Activated CD4-positive, alpha-beta T cell treated with anti-CD3 and anti-CD28 coated beads, Interleukin-2, Interleukin-4, amounts not matched to agents 100 ng/mL and 50 ng/mL, durations not matched to agents 16 hours and 8 hours (primary cell): ENCODE measurements at regions not wholly inside any gene's neighbourhood (a gene's known extent, or its start where the extent isn't known, plus 50 kb on each side); places are given as distances from the start of the nearest gene placed in this dataset.
"Not testable (repeated sequence)": the region's sequence is repeated elsewhere in the genome, so short reads cannot be mapped to it uniquely, and the experiment has no call there.

Experiments used
- DNase-seq: peaks from one replicate; pipeline ENCODE4 v3.0.0-alpha.2; 2020; ENCODE audit warnings: low spot score

DNA sequence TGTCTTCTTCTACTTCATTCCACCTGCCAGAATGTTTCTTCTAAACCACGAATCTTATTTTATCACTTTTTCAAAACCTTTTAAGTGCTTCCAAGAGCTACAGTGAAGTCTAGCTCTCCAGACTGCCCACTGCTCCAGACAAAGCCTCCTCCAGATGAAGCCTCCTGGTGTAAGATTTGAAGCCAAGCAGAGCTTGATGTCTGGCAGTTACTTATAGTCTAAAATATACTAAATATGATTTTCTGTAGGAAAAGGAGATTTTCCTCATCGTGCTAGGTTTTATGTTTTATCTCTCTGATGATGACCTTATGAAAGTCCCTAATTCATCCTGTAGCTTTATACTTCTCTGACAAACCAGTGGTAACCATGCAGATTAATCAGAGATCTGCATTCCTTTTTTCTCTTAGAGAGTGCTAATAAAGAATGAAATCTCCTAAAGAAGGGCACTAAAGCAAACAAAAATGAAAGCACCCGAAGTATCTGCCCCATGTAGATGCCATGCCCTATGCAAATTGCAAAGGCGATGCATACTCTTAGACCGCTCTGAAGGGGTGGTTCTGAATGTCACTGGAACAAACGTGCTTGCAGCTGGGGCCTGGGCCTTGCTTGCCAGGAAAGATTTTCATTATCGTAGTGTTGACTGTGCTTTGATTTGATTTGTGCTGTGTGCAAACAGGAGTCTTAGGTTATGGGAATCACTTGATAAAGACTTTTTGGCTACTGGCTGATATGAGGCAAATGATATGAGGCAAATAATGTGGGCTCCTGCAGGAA, 314.2 kb downstream of the PID1 start:
- DNase-seq, result no peak

DNA sequence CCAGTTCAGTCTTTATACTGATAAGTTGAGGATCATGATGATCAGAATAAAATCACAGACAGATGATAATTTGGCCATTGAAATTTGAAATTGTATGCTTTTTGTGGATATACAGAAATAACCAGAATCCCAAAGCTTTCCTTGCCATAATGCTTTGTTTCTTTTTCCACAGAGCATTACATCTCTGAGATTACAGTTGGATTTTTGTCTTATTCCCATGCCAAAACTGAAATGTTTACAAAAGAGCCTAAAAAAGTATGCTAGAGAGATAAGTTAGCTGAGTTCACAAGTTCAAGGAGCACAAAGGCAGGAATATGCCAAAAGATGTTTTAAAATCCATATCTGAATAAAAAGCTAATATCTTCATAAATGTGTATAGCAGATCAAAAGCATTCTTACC, 321.3 kb downstream of the PID1 start:
- DNase-seq, result no peak

DNA sequence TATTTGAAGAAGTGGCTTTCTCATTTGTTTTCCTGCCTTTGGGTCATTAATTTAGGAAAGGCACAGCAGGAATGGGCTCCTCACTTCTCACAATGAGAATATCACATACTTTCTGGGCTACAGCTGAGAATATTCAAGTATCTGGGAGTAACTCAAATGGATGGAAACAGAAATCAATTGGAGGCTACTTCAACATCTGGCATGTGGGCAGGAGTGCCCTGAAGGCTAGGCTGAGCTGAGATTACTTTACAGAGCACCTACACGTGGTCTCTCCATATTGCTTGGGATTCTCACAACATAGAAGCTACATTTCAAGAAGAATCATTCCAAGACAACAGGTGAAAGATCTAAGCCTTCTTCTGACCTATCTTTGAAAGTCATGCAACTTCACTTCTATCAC, 325.4 kb downstream of the PID1 start:
- no peak for DNase-seq

DNA sequence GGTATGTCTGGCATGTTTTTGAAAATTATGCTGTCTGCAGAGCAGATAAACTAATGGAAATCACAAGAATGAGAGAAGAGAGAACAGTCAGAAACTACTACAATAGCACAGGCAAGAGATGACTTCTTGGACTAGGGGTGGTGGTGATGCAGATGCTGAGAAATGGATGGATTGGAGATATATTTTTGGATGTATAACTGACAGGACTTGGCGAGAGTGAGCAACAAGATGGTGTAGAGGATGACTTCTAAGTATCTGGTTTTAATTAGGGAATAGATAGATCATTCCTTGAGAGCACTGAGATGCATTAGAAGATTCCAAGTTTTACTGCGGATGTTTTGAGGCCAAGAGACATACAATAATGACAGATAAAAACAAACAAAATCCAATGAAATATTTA, 328.2 kb downstream of the PID1 start:
- DNase-seq, result no peak

DNA sequence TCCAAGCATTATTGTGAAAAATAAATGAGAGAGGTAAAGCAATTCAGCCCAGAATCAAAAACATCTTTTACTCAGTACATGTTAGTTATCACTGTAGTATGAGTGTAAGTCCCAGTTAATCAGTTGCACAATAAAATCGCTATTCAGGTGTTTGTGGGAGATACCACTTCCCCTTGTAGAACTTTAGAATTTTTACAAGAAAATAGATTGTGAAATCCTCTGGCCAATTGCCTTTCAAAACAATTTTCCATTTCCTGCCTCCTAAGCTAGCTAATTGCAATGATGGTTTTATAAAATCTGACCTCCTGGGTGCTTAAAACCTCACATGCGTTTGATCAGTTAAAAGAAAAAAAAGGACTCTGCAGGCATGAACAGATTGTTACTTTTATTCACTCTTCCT, 332.5 kb downstream of the PID1 start:
- DNase-seq, result no peak

DNA sequence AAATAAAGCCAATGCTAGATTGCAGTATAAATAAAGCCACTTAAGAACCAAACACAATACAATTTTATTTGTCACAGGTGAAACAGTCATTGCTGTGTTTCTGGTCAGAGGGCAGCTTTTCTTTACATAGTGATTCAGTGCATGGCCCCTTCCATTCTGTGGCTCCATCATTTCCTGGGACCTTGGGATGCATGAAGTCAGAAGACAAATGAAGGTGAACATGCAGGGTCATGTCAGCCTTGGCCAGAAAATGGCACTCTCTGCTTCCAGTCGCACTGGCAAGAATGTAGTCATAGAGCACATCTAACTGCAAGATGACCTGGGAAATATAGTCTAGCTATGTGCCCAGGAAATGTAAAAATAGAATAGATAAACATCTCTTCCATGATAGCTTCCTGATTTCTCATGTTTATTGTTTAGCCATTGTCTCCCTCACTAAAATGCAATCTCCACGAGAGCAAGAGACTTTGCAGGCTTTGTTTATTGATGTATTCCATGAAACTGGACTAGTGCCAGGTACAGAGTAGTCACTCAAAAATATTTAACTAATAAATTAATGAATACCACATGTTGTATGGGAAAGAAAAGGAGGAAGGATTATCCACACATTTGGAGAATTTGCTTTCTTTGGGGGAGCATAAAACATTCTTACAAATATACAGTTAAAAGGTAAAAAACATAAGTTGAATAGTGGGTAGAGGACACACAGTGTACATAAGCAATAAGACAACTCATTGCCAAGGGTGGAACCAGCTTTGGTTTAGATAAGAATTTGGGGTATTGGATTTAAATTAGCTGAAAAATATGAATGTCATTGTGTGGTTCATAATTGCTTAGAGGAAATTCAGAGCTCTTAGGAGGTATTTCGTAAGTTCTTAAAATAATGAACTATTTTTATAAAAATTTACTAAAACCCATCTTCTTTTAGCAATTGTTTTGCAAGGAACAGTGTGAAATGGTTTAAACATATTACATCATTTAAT, 343.8 kb downstream of the PID1 start:
- DNase-seq, result no peak

DNA sequence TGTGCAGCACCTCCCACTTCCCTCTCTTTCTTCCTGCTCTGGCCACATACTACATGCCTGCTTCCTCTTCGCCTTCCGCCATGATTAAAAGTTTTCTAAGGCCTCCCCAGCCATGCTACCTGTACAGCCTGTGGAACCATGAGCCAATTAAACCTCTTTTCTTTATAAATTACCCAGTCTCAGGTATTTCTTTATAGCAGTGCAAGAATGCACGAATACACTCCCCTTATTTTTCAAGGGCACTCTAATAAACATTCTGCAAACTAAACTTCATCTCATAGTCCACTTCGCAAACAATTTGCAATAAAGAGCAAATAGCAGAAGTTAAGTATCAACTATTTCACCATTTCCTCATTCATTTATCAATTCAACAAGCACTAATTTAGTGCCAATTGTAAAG, 351.3 kb downstream of the PID1 start:
- DNase-seq, result no peak

DNA sequence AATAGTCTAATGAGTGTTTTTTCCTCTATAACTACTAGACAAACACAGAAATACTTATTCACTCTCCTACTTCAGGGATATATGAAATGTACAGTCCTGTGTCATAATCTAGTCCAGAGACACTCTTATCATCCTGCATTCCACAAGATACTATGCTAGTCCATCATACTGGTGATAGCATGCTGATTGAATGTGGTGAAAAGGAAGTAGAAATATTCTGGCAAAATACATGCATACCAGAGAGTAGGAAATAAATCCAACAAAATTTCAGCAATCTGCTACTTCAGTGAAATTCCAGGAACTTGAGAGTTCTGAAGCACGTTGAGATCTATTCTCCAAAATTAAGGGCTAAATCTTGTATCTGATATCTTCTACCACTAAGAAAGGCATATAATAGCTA, 353.9 kb downstream of the PID1 start:
- no peak for DNase-seq

DNA sequence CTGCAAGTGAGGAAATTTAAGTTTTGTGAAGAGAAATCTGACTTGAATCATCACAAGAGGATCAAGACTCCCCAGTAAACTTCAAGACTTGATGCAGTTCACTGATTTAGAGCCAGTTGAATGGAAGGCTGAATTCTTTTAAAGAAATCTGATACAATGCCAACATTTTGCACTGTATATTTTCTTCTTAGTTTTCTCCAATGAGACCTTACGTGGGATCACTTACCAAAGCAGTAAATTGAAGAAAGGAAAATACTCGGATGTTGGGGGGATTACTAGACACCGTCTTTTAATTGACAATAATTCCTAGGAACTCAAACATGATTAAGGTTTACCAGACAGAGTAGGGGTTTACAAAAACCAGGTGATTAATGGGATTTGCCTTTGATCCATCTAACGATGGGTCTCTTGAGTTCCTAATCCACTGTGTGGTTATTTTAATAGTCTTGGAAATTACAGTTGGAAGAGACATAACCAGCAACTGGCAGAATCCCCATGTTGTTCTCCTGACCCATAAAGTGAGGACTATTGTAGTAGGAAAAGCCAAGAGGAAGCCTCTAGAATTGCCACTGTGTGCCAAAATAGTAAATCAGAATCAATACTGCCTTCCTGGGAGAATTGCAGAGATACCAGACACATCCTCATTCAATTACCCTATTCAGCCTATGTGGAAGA, 354.5 kb downstream of the PID1 start:
- DNase-seq, result no peak

DNA sequence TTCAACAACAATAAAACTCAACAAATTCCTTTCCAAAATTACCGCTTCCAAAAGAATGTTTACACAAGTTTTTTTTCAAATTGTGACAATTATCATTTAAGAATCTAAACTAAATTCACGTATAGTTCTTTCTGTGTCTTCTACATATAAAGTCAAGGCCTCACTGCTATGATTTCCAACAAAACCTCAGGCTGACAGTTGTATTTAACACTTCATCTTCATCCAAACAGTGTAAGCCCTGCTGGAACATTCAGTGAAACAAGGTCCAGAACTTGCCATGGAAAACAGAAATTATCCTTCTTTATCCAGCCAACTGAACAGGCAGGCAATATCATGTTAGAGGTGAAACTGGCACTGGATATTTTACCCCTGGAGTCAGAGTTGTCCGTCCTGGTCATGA, 357.9 kb downstream of the PID1 start:
- DNase-seq, result no peak

DNA sequence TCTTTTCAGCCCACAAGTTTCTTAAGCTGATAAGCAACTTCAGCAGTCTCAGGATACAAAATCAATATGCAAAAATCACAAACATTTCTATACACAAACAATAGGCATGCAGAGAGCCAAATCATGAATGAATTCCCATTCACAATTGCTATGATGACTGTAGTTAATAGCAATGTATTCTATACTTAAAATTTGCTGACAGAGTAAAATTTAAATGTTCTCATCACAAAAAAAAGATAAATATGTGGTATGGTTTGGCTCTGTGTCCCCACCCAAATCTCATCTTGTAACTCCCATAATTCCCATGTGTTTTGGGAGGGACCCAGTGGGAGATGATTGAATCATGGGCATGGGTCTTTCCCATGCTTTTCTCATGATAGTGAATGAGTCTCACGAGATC, 360.2 kb downstream of the PID1 start:
- DNase-seq, result not testable (repeated sequence)

DNA sequence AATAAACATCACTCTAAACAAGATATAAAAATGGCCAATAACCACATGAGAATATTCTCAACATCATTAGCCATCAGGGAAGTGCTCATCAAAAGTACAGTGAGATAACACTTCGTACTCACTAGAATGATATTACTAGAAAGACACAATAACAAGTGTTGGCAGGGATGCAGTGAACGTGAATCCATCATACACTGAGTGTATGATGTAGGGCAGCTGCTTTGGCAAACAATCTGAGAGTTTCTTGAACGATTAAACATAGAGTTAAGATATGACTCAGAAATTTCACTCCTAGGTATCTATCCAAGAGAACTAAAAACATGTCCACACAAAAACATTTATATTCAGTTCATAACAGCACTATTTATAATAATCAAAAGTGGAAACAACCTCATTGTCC, 368.9 kb downstream of the PID1 start:
- no peak for DNase-seq

DNA sequence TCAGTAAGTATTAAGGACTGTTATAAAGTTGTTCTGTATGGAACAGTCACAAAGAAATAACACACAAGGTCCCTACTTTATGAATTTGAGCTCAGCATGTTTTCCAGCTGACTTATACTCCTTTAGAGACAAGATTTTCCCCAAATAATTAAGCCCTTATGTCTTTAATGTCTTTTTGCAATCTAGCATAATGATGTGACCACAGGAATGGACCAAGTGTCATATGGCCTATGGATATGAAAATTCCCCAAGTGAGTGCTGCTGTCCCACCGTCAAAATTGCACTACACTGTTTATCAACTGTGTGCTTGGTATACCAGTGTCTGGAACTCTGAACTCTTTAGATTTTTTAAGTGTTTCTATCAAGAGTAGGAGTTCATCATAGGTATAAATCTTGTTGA, 369.6 kb downstream of the PID1 start:
- no peak for DNase-seq

DNA sequence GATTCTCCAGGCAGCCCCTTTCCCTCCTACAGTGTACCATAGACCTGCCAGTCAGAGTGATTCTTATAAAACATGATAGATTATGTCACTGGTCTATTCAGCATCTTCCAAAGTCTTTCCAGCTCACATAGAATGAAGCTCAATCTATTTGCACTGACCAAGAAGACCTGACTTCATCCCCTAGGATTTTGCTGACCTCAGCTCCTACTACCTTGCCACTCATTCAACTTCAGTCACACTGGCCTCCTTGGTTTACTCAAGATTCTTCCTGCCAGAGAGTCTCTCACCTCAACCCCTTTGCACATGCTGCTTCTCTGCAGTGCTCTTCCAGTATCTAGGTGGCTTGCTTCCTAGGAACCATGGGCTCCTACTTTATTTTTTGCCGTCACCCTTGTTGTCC, 392.9 kb downstream of the PID1 start:
- DNase-seq, result no peak

DNA sequence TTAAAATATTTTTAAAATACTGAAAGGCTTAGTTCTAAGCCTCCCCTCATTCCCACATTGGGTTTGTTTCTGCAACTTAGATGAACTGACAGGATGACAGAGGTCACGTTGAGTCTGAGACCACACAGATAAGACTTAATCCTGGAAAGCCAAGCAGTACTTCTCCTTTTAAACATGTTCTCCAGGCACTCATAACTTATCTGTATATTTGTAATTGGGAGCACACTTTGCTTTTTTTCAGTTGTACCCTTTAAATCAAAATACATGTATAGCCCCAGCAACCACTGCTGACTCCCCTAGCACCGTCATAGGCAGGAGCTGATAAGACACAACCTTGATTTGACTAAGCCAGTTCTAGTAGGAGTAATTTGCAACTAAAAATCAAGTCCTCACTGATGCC, 394.8 kb downstream of the PID1 start:
- DNase-seq, result no peak

DNA sequence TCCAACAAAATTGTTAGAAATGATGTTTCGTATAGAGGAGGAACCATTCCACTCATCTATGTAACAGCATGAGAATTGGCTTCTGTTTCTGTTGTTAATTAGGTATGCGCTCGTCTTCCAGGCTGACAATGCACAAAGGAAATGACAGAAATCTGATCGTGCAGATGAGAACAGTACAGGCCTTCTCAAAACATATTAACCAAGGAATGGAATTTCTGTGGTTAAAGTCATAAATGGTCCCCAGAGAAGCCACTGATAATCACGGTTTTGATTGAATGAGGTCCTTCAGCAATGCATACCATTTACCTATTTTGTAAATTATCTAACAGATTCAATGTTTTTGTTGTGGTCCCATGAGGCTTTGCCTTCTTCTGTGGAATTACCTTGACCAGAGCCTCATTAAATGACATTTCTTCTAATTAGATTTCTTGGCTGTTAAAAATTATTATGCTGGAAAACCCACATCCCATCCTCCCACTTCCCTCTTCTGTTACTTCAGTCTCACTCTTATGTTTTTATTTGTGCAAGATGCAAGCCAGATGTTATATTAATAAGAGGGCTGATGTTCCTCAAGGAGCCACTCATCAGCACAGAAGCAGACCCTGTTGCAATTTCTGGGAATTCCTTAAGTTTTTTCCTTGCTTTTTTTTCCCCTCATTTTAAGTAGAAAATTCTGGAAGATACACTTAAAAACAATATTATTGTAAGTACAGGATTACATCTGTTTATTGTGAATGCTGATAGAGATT, 395.8 kb downstream of the PID1 start:
- DNase-seq, result no peak

DNA sequence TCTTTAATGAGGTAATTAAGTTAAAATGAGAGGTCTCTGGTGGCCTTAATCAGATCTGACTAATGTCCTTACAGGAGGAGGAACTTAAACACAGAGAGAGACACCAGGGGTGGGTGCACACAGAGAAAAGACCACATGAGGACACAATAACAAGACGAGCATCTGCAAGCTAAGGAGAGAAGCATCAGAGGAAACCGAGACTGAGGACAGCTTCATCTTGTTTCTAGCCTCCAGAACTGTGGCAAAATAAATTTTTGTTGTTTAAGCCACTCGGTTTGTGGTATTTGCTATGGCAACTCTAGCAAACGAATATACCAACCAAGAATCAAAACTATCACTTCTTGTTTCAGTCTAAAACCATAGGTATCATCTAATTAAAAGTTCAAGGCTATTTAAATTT, 400.1 kb downstream of the PID1 start:
- DNase-seq, result no peak

DNA sequence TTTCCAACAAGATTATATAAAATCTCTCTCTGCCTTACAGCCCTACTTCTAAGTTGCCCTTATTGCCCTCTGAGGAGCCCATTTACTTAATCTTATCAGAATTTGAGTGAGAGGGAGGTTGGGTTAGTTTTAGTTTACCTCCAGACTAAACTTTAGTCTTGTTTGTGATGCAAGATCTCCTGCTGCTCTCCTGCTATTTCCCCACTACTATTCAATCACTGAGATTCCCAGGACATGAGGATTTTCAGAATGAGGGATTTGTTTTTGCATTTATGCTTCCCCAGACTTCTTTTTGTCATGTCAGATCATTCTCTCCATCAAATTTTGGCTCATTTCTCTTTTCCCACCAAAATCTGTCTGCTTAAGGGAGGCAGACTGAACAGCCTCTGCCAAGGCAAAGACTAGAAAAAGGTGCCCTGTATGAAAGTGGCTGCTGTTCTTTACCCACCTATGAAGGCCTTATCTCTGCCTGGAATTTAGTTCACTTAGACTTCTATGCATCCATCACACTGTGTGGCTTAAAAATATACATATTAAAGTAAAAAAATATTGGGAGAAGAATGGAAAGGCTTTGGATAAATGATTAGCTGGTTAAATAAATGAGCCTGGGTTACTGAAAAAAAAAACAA, 401.3 kb downstream of the PID1 start:
- no peak for DNase-seq

DNA sequence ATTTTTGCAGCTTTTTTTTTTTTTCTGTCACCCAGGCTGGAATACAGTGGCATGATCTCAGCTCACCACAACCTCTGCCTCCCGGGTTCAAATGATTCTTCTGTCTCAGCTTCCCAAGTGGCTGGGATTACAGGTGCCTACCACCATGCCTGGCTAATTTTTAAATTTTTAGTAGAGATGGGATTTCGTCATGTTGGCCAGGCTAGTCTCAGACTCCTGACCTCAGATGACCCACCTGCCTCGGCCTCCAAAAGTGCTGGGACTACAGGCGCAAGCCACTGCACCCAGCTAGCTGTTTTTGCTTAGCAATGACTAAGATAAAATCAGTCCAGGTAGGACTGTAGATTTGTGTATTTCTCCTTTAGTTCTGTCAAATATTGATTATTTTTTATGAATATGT, 403.7 kb downstream of the PID1 start:
- no peak for DNase-seq

DNA sequence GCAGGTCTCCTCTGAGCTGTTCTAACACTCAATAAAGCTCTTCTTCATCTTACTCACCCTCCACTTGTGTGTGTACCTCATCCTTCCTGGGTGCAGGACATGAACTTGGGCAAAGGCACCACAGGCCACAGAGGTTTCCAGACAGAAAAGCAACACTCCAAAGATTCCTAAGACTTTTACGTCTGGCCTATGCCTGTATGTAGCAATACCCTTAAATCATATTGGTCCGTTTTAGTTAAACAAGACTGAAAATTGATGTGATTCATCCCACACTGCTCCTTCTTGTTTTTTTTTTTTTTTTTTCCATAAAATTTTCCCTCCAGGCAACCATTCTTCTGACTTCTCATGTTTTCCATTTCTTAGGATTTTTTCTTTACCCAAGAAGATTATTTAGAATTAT, 404.3 kb downstream of the PID1 start:
- no peak for DNase-seq

DNA sequence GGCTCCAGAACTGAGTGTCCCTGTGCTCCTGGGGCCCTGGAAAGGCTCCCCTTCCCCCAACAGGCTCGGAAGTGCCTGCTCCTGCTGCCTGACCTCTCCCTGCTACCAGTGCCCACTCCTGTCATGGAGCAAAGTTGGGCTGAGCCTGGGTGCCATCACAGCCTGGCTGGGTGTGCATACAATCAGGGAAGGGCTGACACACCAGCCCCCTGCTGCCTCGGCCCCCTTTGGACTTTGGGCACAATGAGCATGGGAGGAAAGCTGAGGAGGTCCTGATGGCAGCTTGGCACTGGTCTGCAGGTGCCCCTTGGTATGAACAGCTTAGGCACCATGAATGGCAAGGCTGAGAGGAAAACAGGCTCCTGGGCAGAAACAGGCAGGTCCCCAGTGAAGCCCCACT, 405.0 kb downstream of the PID1 start:
- no peak for DNase-seq

DNA sequence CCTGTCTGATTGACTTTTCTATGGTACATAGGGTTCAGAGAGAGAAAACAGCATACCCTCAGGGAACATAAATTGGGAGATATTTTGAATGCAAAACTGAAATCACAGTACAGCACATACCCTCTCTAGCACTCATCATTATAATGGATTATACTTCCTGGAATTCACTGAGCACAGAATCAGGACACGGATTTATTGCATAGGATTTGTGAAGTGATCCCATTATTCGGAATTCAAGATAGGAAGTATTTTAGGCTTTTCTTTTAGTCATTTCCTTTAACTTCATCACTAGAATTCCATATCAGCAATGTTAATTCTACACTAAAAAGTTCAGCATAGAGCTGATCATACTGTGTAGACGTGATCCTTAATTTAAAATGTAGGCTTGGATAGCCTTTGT, 407.0 kb downstream of the PID1 start:
- no peak for DNase-seq
